GM13976 (cell line): ENCODE measurements at regions not wholly inside any gene's neighbourhood (a gene's known extent, or its start where the extent isn't known, plus 50 kb on each side); places are given as distances from the start of the nearest gene placed in this dataset.

Experiments
- DNase-seq: peaks from one replicate; pipeline ENCODE4 v3.0.0; 2012; ENCODE audit warnings: low spot score
- CTCF ChIP-seq: IDR thresholded peaks from 2 replicates; pipeline ENCODE4 v1.5.1; 2012; ENCODE audit warnings: borderline replicate concordance, mild to moderate bottlenecking; ENCODE audit not compliant: insufficient read depth; ENCODE audit errors: extremely low read depth, missing control alignments, control extremely low read depth
- in situ Hi-C: fragments of 300-500 bp; cut with MboI; formaldehyde crosslinking; loops from one replicate; pipeline ENCODE4 v1.12.0; 2022; ENCODE audit warnings: low sequenced_read_pairs, mixed read lengths, inconsistent platforms; ENCODE audit not compliant: unreplicated experiment

DNA sequence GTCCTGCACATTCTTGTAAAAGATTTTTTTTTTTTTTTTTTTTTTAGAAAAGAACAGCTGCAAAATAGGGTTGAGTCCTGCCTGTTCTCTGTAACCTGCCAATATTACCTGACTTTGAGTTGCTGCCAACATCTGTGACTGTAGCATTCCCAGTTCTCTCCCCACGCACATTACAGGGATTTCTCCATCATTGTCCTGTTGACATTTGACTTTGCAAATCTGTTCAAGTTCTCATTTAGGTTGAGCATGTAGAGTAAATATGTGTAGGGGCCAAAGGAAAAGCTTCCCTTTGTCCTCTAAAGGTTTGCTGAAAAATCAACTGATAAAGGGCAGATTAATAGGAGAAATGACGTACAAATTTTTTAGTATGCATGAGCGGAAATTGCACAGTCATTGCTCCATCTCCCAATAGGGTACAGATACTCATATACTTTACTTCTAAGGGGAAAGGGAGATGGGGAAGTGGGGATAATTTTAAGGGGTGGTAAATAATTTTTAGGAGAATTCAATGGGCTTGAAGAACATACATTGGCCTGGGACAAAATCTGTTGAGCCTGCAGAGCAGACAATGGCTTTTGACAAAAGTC lies 385.5 kb downstream of the PIK3C3 start:
- no peak for TF ChIP-seq CTCF
- in situ Hi-C loops: no loop called here
- no peak for DNase-seq

GRCh38 chr18:42341423-42341822 lies 386.4 kb downstream of the PIK3C3 start:
- in situ Hi-C loops: no loop called here
- no peak for TF ChIP-seq CTCF
- no peak for DNase-seq

DNA sequence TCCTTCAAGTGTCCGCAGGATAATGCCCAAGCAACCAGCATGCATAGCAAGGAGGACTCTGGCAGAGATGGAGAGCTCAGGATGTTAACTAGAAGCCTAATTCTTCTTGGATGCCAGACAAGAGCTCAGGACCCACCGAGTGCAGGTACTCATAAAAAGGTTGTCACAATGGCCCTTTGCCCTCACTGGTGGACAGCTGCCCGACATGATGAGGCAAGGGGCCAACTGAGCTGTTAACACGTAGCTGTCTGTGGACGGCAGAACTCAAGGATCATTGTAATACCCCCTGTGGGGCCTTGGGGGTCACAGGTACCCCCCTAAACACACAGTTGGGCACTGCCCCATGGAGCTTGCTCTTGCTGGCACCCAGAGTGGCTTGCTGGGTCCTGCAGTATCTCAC lies 393.7 kb downstream of the PIK3C3 start:
- in situ Hi-C loops: no loop called here
- no peak for DNase-seq
- TF ChIP-seq CTCF: no peak

GRCh38 chr18:42351455-42351854 lies 396.4 kb downstream of the PIK3C3 start:
- in situ Hi-C loops: no loop called here
- TF ChIP-seq CTCF: no peak
- DNase-seq: no peak

DNA sequence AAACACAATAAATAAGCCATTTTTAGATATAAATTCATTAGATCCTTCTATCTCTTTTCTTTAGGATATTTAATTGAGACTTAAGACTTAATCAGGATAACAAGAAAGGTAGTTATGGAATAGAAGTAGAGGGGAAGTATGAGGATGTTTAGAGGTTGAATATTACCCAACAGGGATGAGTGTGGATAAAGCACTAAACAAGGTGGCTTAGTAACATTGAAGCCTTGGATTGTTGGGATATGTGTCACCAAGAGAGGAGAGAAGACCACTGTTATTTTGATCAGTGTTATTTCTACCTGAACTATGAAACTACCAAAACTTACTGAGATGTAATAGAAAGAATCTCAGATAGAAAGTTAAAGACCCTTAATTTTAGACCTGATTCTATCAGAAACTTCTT lies 405.7 kb downstream of the PIK3C3 start:
- no peak for TF ChIP-seq CTCF
- no peak for DNase-seq
- in situ Hi-C loops: no loop called here

DNA sequence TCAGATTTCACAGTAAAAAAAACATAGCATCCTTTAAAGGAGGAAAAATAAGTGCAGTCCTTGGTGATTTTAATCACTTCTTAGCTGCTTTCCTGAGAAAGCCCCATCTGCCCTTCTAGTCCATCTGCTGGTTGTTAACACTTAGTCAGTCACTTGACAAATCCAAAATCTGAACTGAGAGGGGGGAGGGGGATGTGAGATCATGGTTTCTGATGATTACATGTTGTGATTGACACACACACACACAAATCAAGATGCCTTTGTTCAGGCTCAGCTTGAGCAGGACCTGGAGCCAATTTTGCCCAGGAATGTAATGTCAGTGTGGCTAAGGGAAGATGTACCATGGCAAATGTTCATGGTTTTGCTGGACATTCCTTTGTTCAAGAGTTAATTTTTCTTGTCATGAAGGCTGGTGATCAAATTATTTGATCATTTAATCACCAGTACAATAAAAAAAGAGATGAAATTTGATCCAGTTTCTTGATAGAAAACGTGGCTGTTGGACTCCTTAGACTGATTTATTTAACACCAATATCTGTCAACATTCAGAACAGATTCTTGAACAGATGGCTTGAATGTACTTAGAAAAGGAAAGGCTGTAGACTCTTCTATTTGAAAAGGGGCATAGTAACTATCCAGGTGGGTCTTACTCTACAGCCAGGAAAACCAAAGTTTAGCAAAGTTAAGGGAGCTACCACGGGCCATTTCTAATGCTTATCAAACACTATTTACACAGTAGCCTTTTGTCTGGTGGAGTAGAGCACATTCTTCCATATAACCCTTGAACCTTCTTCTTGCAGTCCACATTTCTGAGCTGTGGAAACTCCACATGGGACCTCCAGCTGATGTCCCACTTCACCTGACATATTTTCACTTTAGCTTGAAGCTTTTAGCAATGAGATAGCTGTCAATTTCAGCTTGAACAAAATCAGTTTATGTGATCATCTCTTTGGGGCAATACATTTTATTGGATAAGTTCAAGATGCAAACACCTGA lies 408.7 kb downstream of the PIK3C3 start:
- DNase-seq: no peak
- in situ Hi-C loops: no loop called here
- TF ChIP-seq CTCF: no peak
